NCI-H2227 treated with DMSO at 0.1 percent for 48 hours (cell line): ENCODE measurements at regions not wholly inside any gene's neighbourhood (a gene's known extent, or its start where the extent isn't known, plus 50 kb on each side); places are given as distances from the start of the nearest gene placed in this dataset.
"Not testable (repeated sequence)": the region's sequence is repeated elsewhere in the genome, so short reads cannot be mapped to it uniquely, and the experiment has no call there.

Experiments used
- DNase-seq: peaks from one replicate; lab custom pipeline; 2025; lab: John Stamatoyannopoulos, UW

GRCh38 chr5:123949043-123949804, 437.2 kb downstream of the CSNK1G3 start:
- DNase-seq: no peak

GRCh38 chr5:123947797-123948196, 435.8 kb downstream of the CSNK1G3 start:
- DNase-seq: no peak

- DNase-seq: no peak
Observed at GRCh38 chr5:123945548-123945947, 433.6 kb downstream of the CSNK1G3 start.

GRCh38 chr5:123943151-123943550, 431.2 kb downstream of the CSNK1G3 start:
- no peak for DNase-seq

GRCh38 chr5:123940416-123940815, 428.4 kb downstream of the CSNK1G3 start:
- no peak for DNase-seq

- DNase-seq: no peak
Observed at GRCh38 chr5:123937230-123937629, 425.3 kb downstream of the CSNK1G3 start.

GRCh38 chr5:123936548-123936947, 424.6 kb downstream of the CSNK1G3 start:
- no peak for DNase-seq

- DNase-seq: not testable (repeated sequence)
Observed at GRCh38 chr5:123933812-123934211, 421.8 kb downstream of the CSNK1G3 start.

- DNase-seq: no peak
Observed at GRCh38 chr5:123929055-123929474, 417.1 kb downstream of the CSNK1G3 start.

- DNase-seq: no peak
Observed at GRCh38 chr5:123928401-123928800, 416.4 kb downstream of the CSNK1G3 start.

GRCh38 chr5:123921193-123921592, 409.2 kb downstream of the CSNK1G3 start:
- DNase-seq: no peak

GRCh38 chr5:123916345-123917121, 404.6 kb downstream of the CSNK1G3 start:
- DNase-seq: peak; percentile 6

- DNase-seq: no peak
Observed at GRCh38 chr5:123914333-123914732, 402.4 kb downstream of the CSNK1G3 start.

GRCh38 chr5:123907349-123907748, 395.4 kb downstream of the CSNK1G3 start:
- DNase-seq: no peak

GRCh38 chr5:123906698-123907295, 394.8 kb downstream of the CSNK1G3 start:
- no peak for DNase-seq

GRCh38 chr5:123885081-123885480, 373.1 kb downstream of the CSNK1G3 start:
- no peak for DNase-seq

GRCh38 chr5:123882965-123883345, 371.0 kb downstream of the CSNK1G3 start:
- no peak for DNase-seq

GRCh38 chr5:123882319-123882964, 370.5 kb downstream of the CSNK1G3 start:
- no peak for DNase-seq

GRCh38 chr5:123881759-123882244, 369.8 kb downstream of the CSNK1G3 start:
- DNase-seq: no peak

GRCh38 chr5:123880875-123881274, 368.9 kb downstream of the CSNK1G3 start:
- DNase-seq: no peak

GRCh38 chr5:123879071-123879470, 367.1 kb downstream of the CSNK1G3 start:
- DNase-seq: no peak

- no peak for DNase-seq
Observed at GRCh38 chr5:123876276-123876790, 364.4 kb downstream of the CSNK1G3 start.
